ENCODE measurements at regions not wholly inside any gene's neighbourhood (a gene's known extent, or its start where the extent isn't known, plus 50 kb on each side); places are given as distances from the start of the nearest gene placed in this dataset.

DNA sequence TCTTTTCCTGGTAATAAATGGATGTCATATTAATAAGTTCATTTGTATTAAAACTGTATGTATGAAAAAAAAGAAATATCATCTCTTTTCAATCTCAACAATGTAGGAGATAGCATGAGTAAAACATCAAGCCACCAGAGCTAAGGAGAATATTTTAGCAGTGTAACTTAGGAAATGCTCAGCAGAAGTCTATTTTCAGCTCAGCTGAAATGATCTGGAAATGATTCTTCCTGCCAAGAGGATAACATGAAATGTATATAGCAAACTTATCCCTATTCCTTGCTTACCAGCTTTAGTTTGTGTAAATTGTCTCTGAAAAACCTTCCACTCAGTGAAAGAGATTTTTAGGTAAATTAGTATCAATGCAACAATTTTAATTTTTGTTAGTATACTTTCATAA lies 1194.4 kb downstream of the SLITRK1 start:
- TF ChIP-seq REPIN1 (tag by site-specific recombination; IDR thresholded peaks at IDR 0.05; ENCODE audit: low read depth) = no peak
- TF ChIP-seq, protein P1, sequence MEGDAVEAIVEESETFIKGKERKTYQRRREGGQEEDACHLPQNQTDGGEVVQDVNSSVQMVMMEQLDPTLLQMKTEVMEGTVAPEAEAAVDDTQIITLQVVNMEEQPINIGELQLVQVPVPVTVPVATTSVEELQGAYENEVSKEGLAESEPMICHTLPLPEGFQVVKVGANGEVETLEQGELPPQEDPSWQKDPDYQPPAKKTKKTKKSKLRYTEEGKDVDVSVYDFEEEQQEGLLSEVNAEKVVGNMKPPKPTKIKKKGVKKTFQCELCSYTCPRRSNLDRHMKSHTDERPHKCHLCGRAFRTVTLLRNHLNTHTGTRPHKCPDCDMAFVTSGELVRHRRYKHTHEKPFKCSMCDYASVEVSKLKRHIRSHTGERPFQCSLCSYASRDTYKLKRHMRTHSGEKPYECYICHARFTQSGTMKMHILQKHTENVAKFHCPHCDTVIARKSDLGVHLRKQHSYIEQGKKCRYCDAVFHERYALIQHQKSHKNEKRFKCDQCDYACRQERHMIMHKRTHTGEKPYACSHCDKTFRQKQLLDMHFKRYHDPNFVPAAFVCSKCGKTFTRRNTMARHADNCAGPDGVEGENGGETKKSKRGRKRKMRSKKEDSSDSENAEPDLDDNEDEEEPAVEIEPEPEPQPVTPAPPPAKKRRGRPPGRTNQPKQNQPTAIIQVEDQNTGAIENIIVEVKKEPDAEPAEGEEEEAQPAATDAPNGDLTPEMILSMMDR (tag by site-specific recombination; IDR thresholded peaks at IDR 0.05) = no peak
